IPS DF 19.7 (cell line): ENCODE measurements at regions not wholly inside any gene's neighbourhood (a gene's known extent, or its start where the extent isn't known, plus 50 kb on each side); places are given as distances from the start of the nearest gene placed in this dataset.
"Not testable (repeated sequence)": the region's sequence is repeated elsewhere in the genome, so short reads cannot be mapped to it uniquely, and the experiment has no call there.

Experiments
- DNase-seq: peaks from one replicate; pipeline ENCODE4 v3.0.0-alpha.2; 2013; ENCODE audit warnings: low read depth, low spot score

DNA sequence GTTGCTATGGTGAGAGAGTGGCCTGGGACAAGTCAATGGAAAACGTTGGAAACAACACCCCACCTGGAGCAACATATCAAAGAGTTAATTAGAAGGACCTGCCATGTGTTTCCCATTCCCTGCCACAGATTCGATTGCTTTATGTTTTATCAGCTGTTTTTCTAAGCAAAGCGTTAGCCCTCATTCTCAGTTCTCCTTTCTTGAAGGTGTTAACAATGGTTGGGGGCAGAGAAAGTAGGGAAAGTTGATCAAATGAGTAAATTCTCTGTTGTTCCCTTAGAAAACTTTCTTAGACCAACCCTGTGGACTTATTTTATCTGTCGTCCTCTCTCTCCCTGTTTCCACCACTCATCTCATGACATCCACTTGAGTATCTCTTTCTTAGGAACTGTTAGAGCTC lies 102.5 kb downstream of the ADAMTS15 start:
- no peak for DNase-seq

- no peak for DNase-seq
Measured at GRCh38 chr11:130551388-130551787, 102.9 kb downstream of the ADAMTS15 start.

DNA sequence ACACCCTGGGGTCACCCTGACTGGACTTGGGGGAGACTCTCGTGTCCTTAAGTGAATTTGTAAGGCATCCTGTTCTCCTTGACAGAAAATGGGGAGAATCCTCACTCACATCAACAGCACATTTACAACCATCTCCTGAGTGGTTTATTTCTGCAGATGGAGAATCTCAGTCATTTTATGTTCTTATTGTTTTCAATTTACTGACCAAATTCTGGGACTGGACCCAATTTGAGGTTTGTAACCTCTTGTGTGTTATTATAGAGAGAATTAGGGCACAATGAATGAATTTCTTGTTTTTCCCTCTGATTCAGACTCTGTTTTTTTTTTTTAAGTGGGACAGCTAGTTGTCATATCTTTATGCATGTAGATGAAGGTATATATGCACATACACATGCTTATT lies 104.9 kb downstream of the ADAMTS15 start:
- no peak for DNase-seq

- DNase-seq = no peak
Measured at GRCh38 chr11:130554241-130555055, 106.0 kb downstream of the ADAMTS15 start.

DNA sequence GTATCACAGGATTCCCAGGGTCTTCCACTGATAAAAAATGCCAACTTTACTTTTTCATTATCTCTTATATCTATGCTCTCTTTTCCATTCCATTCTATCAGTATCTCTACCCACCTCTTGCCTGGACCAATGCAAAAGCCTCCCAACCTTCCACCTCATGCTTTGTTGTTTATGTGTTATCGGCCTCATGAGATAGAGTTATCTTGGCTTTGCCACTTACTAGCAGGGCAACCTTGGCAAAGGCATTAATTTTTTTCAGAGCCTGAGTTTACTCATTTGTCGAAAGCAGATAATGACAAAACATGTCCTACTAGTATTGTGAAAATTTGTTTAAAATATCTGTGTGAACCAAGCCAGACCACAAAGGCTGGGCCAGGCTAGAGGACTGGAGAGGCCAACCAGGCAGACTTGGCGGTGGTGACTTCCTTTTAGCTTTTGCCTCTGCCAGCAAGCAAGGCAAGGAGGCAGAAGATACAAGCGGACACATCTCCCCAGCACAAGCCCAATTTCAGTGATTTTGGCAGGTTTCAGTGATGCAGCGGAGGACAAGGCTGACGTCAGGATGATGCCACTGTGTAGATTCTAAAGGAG lies 106.9 kb downstream of the ADAMTS15 start:
- DNase-seq = no peak

DNA sequence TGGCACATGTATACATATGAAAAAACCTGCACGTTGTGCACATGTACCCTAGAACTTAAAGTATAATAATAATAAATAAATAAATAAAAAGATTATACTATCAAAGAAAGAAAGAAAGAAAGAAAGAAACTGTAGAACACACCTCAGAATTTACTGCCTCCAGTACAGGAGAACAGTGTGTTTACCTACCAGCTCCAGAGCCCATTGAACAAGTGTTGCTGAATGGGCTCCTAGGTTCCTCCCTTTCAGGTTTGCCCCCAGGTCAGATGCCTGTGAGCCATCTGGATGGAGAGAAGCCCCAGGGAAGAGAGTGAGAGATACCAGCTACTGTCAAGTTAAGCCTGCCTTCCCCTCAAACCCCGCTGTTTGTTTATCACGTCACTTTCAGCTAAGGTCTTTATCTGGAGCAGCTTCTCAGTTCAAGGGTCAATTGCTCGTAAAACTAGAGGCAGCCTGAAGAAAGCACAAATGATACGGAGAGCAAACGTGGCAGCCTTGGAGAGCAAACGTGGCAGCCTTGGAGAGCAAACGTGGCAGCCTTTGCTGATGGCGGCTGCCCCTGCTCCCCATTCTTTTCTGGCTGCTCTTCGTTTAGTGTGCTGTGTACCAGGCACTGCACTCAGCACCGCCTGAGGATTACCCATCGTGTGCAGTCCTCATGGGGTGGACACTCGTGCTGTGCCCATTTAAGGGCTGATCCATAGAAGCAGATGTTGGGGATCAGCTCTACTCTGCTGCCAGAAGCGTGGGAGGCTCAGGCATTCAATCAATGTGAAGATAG lies 111.7 kb downstream of the ADAMTS15 start:
- DNase-seq = no peak

DNA sequence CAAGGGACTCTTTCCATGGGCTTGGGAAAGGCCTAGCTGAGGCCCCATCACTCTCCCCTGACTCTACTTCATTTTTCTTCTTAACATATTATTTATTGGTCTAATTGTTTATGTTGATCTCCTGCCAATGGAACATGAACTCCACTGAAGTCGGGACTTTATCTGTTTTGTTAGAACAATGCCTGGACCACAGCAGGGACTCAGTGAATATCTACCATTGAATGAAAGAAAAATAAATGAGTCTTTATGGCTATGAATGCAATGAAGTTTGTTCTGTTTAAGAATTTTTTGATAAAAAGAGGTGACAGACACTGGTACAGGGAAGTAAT lies 112.3 kb downstream of the ADAMTS15 start:
- DNase-seq = no peak

DNA sequence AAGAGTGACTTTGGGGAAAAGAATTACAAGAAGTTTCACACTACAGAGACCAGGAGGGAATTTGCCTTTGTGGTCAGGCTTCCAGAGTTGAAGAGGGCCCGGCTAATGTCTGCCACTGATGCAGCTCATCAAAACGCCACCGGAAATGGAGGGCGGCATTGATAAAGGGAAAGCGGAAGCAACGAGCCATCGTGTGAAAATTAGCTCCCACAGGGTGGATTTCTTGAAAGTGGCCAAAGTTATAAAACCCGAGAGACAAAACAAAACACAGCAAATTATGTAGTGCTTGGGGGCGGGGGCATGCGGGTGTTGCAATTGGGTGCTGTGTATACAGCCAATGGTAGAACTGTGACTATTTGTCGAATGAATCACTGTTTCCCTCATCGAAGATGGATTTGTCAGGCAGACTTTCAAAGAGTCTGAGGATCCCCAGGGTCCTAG lies 113.0 kb downstream of the ADAMTS15 start:
- DNase-seq = no peak

- no peak for DNase-seq
Measured at GRCh38 chr11:130562549-130562948, 114.1 kb downstream of the ADAMTS15 start.

DNA sequence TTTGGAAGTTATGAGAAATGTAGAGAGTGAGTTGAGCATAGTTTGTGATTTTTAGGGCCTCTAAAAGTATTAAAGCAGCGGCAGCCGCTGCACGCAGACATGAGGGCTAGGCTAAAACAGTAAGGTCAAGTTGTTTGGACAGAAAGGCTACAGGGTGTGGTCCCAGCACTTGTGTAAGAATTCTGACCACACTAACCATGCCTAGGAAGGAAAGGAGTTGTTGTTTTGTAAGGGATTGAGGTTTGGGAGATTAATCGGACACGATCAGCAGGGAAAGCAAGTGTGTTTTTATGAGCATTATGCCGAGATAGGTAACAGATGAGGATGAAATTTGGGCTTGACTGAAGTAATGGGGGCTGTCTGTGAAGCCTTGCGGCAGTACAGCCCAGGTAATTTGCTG lies 117.9 kb downstream of the ADAMTS15 start:
- not testable (repeated sequence) for DNase-seq

DNA sequence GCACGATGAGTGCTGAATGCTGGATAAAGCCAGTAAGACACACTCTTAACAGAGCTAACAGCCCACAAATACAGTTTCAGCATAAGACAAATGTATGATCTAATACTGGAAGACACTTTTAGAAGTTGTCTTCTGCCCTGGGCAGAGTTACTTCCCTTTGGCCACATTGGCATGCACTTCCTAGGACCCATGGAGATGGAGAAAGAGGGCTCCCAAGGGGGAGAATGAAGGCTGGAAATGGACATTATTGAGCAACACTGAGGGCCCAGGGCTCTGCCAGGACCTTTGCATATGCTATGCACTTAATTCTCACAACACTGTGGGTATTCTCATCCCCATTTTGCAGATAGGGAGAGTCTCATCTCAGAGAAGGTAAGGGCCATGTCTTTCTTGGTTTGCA lies 123.1 kb downstream of the ADAMTS15 start:
- DNase-seq = no peak

GRCh38 chr11:130571947-130572584 lies 123.6 kb downstream of the ADAMTS15 start:
- no peak for DNase-seq

DNA sequence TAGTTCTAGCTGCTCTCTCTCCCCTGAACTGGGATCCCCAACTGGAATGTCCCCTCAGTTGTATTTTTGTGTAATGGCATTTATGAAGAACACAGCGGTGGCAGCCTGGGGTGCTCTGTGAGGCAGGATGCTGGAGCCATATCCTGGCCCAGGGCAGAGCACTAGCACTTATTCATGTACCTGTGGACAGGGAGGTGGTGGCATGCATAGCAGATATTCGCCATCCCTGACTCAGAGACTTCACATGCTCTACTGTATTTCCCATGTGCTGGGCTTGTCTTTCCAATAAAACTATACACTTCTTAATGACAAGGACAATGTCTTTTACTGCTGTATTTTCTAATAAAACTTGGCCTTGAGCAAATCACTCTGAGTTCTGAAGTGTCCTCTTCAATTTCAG lies 125.3 kb downstream of the ADAMTS15 start:
- no peak for DNase-seq

GRCh38 chr11:130574740-130575139 lies 126.3 kb downstream of the ADAMTS15 start:
- no peak for DNase-seq

DNA sequence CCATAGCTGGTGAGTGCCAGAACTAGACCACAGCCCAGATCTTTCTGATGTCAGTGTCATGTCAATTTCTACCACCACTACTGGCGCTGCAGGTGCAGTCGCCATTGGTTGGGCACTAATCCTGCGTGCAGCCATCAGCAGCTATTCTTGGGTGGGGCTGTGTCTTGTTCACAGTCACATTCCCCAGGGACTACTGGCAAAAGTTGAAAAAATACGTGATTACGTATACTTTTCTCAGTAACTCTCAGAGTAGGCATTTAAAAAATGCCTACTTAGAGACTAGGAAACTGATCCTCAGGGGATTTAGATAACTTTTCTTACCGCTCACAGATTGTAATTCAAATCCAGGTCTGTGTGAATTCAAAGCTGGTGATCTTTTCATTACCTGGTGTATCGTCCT lies 127.7 kb downstream of the ADAMTS15 start:
- DNase-seq = no peak

GRCh38 chr11:130578738-130579368 lies 130.4 kb downstream of the ADAMTS15 start:
- no peak for DNase-seq

GRCh38 chr11:130580372-130580771 lies 131.9 kb downstream of the ADAMTS15 start:
- peak; percentile 67 for DNase-seq

GRCh38 chr11:130580891-130581492 lies 132.5 kb downstream of the ADAMTS15 start:
- no peak for DNase-seq

- no peak for DNase-seq
Measured at GRCh38 chr11:130581646-130582045, 133.2 kb downstream of the ADAMTS15 start.

- DNase-seq = no peak
Measured at GRCh38 chr11:130582176-130582575, 133.7 kb downstream of the ADAMTS15 start.

DNA sequence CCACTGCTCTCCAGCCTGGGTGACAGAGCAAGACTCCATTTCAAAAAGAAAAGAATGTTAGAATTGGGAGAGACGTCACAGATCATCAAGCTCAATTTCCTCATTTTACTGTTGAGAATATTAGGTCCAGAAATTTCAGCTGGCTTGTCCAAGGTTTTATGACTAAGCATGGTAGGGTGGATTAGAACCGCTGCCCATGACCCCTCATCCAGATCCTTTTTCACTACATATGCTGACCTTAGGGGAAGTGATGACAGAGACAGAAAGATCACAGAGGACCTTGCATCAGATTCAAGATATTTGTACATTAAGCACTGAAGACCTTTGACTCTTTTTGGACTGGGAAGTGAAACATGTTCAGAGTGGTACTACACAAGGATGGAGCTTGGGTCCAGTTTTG lies 134.5 kb downstream of the ADAMTS15 start:
- DNase-seq = no peak
